Body of pancreas (tissue), 4 donors: ENCODE measurements at regions not wholly inside any gene's neighbourhood (a gene's known extent, or its start where the extent isn't known, plus 50 kb on each side); places are given as distances from the start of the nearest gene placed in this dataset.

Experiments
- CTCF ChIP-seq, 7 experiments: fragments of 450-650 bp in 4 of 7; fragments of 200-600 bp in 3 of 7; sonication (generic) in 3 of 7; IDR thresholded peaks; one replicate each; pipeline ENCODE4 v1.5.1; 2016 to 2019; ENCODE audit warnings: antibody characterized with exemption in 7 of 7
- POLR2A ChIP-seq, 3 donors: fragments of 450-650 bp; IDR thresholded peaks; one replicate each; pipeline ENCODE4 v1.6.1; 2016; ENCODE audit warnings: antibody characterized with exemption in 3 of 3, mild to moderate bottlenecking in 2 of 3

GRCh38 chrY:19317271-19317987 is 427.1 kb downstream of the KDM5D start:
- TF ChIP-seq CTCF (IDR thresholded peaks at IDR 0.05) (no peak), POLR2A (IDR thresholded peaks at IDR 0.05) (no peak)
